H9 (cell line): ENCODE measurements at regions not wholly inside any gene's neighbourhood (a gene's known extent, or its start where the extent isn't known, plus 50 kb on each side); places are given as distances from the start of the nearest gene placed in this dataset.

Experiments
- DNase-seq: peaks from one replicate; pipeline ENCODE4 v3.0.0-alpha.2; 2017
- H2AFZ ChIP-seq: one replicate; pipeline ENCODE4 v1.6.1; 2013; ENCODE audit warnings: mild to moderate bottlenecking, low read length, control low read depth, moderate library complexity
- H2AK5ac ChIP-seq: 2 replicates; pipeline ENCODE4 v1.6.1; 2013; ENCODE audit warnings: low read length, control low read depth, mixed read lengths; ENCODE audit not compliant: insufficient read length
- H2BK120ac ChIP-seq: one replicate; pipeline ENCODE4 v1.6.1; 2013; ENCODE audit warnings: low read depth, mild to moderate bottlenecking, low read length, control low read depth, inconsistent platforms; ENCODE audit not compliant: poor library complexity, severe bottlenecking
- H2BK12ac ChIP-seq: 2 replicates; pipeline ENCODE4 v1.6.1; 2013; ENCODE audit warnings: low read length, control low read depth, mixed read lengths, low read depth; ENCODE audit not compliant: insufficient read length
- H2BK15ac ChIP-seq: 2 replicates; pipeline ENCODE4 v1.6.1; 2013; ENCODE audit warnings: low read depth, low read length, control low read depth
- H2BK20ac ChIP-seq: one replicate; pipeline ENCODE4 v1.6.1; 2013; ENCODE audit warnings: low read depth, mild to moderate bottlenecking, low read length, control low read depth, inconsistent platforms; ENCODE audit not compliant: poor library complexity, severe bottlenecking
- H2BK5ac ChIP-seq: 2 replicates; pipeline ENCODE4 v1.6.1; 2013; ENCODE audit warnings: low read length, control low read depth, mixed read lengths; ENCODE audit not compliant: insufficient read length
- H3K14ac ChIP-seq: 2 replicates; pipeline ENCODE4 v1.6.1; 2013; ENCODE audit warnings: low read length, control low read depth; ENCODE audit not compliant: insufficient read depth
- H3K18ac ChIP-seq: 2 replicates; pipeline ENCODE4 v1.6.1; 2013; ENCODE audit warnings: low read depth, mild to moderate bottlenecking, mixed read lengths, low read length, control low read depth; ENCODE audit not compliant: insufficient read length
- H3K23ac ChIP-seq: 2 replicates; pipeline ENCODE4 v1.6.1; 2013; ENCODE audit warnings: low read length, control low read depth, mixed read lengths, low read depth; ENCODE audit not compliant: insufficient read length
- H3K23me2 ChIP-seq: 2 replicates; pipeline ENCODE4 v1.6.1; 2013; ENCODE audit warnings: low read depth, mild to moderate bottlenecking, mixed read lengths, low read length, control low read depth; ENCODE audit not compliant: insufficient read length, poor library complexity, severe bottlenecking
- H3K27ac ChIP-seq: 2 replicates; pipeline ENCODE4 v1.5.1; 2013; ENCODE audit warnings: low read length, control low read depth, mixed read lengths, low read depth; ENCODE audit not compliant: insufficient read length
- H3K27me3 ChIP-seq: 2 replicates; pipeline ENCODE4 v1.6.1; 2013; ENCODE audit warnings: low read length, control low read depth, inconsistent platforms; ENCODE audit not compliant: insufficient read depth
- H3K4ac ChIP-seq: 2 replicates; pipeline ENCODE4 v1.6.1; 2013; ENCODE audit warnings: low read depth, mild to moderate bottlenecking, control low read depth, inconsistent platforms, low read length, moderate library complexity
- H3K4me1 ChIP-seq: 2 replicates; pipeline ENCODE4 v1.6.1; 2013; ENCODE audit warnings: low read length, control low read depth, inconsistent platforms; ENCODE audit not compliant: insufficient read depth
- H3K4me2 ChIP-seq: 2 replicates; pipeline ENCODE4 v1.6.1; 2013; ENCODE audit warnings: low read length, control low read depth, mixed read lengths; ENCODE audit not compliant: insufficient read length, insufficient read depth
- H3K56ac ChIP-seq: 2 replicates; pipeline ENCODE4 v1.6.1; 2013; ENCODE audit warnings: low read depth, mild to moderate bottlenecking, mixed read lengths, low read length, control low read depth; ENCODE audit not compliant: insufficient read length
- H3K79me1 ChIP-seq: 2 replicates; pipeline ENCODE4 v1.6.1; 2013; ENCODE audit warnings: low read depth, mild to moderate bottlenecking, moderate library complexity, low read length, control low read depth, inconsistent platforms; ENCODE audit not compliant: insufficient read depth, poor library complexity, severe bottlenecking
- H3K79me2 ChIP-seq: 2 replicates; pipeline ENCODE4 v1.6.1; 2013; ENCODE audit warnings: low read length, control low read depth, inconsistent platforms; ENCODE audit not compliant: insufficient read depth
- H3K9ac ChIP-seq: 2 replicates; pipeline ENCODE4 v1.6.1; 2013; ENCODE audit warnings: low read length, control low read depth, mixed read lengths; ENCODE audit not compliant: insufficient read length; ENCODE audit errors: extremely low read depth
- H3K9me3 ChIP-seq: one replicate; pipeline ENCODE4 v1.6.1; 2013; ENCODE audit warnings: low read depth, low read length, inconsistent platforms; ENCODE audit not compliant: control insufficient read depth
- H3T11ph ChIP-seq: one replicate; pipeline ENCODE4 v1.6.1; 2013; ENCODE audit warnings: mild to moderate bottlenecking, low read length, control low read depth, inconsistent platforms
- H4K20me1 ChIP-seq: one replicate; pipeline ENCODE4 v1.6.1; 2013; ENCODE audit not compliant: control insufficient read depth, insufficient read length, insufficient read depth
- H4K5ac ChIP-seq: 2 replicates; pipeline ENCODE4 v1.6.1; 2013; ENCODE audit warnings: low read depth, mild to moderate bottlenecking, mixed read lengths, low read length, control low read depth; ENCODE audit not compliant: insufficient read length
- H4K8ac ChIP-seq: replicated peaks from 2 replicates; pipeline ENCODE4 v1.6.1; 2013; ENCODE audit warnings: low read length, control low read depth, mixed read lengths, low read depth; ENCODE audit not compliant: insufficient read length
- H4K91ac ChIP-seq: 2 replicates; pipeline ENCODE4 v1.6.1; 2013; ENCODE audit warnings: low read depth, mild to moderate bottlenecking, moderate library complexity, mixed read lengths, low read length, control low read depth; ENCODE audit not compliant: insufficient read length
- H3K27ac Mint-ChIP-seq, 3 experiments: 2 replicates in 2 of 3; 3 replicates in 1 of 3; pipeline ENCODE4 v1.8.0; 2020 to 2021; ENCODE audit warnings: mixed read lengths in 3 of 3, mild to moderate bottlenecking in 1 of 3, moderate library complexity in 1 of 3
- H3K27me3 Mint-ChIP-seq: 2 replicates; pipeline ENCODE4 v1.8.0; 2021; ENCODE audit warnings: low read depth, mild to moderate bottlenecking, moderate library complexity, mixed read lengths
- H3K36me3 Mint-ChIP-seq, 3 experiments: 2 replicates in 2 of 3; 3 replicates in 1 of 3; pipeline ENCODE4 v1.8.0; 2020 to 2021; ENCODE audit warnings: low read depth in 3 of 3, mixed read lengths in 3 of 3; ENCODE audit not compliant: insufficient read depth in 1 of 3
- H3K4me1 Mint-ChIP-seq, 2 experiments: 2 replicates each; pipeline ENCODE4 v1.8.0; 2020; ENCODE audit warnings: mixed read lengths in 2 of 2
- H3K4me3 Mint-ChIP-seq, 2 experiments: 2 replicates in 1 of 2; 3 replicates in 1 of 2; pipeline ENCODE4 v1.8.0; 2020 to 2021; ENCODE audit warnings: mild to moderate bottlenecking in 2 of 2, mixed read lengths in 2 of 2, moderate library complexity in 1 of 2
- H3K9me3 Mint-ChIP-seq, 2 experiments: 2 replicates in 1 of 2; 3 replicates in 1 of 2; pipeline ENCODE4 v1.8.0; 2020; ENCODE audit warnings: mild to moderate bottlenecking in 2 of 2, mixed read lengths in 2 of 2, moderate library complexity in 1 of 2
- CTCF ChIP-seq: fragments of 200-600 bp; sonication (generic); conservative IDR thresholded peaks from 3 replicates; pipeline ENCODE4 v1.8.0; 2021; ENCODE audit warnings: antibody characterized with exemption, mild to moderate bottlenecking
- WGBS: extraction: QIAGEN DNeasy Blood & Tissue Kit; methylation state at CpG from one replicate; pipeline ENCODE4 v1.1.7; 2013; ENCODE audit warnings: missing lambda C conversion rate, low lambda C conversion rate, mixed read lengths; ENCODE audit not compliant: insufficient read length; ENCODE audit errors: extremely low coverage; 5-methylcytosine and 5-hydroxymethylcytosine counted together

GRCh38 chr2:153349603-153350002, 129.0 kb downstream of the RPRM start:
- no peak overlapping the region for H2BK20ac ChIP-seq
- H4K5ac ChIP-seq: no peak overlapping the region
- H3K27ac ChIP-seq: no peak overlapping the region
- no peak for TF ChIP-seq CTCF
- H3K14ac ChIP-seq: no peak overlapping the region
- no peak for DNase-seq
- no peaks in the 10 kb centered on the region for H3K79me1 ChIP-seq
- H3K4me1 ChIP-seq: no peaks in the 10 kb centered on the region
- no peaks in the 10 kb centered on the region for H3K23me2 ChIP-seq
- H2BK120ac ChIP-seq: no peak overlapping the region
- H3K9me3 ChIP-seq: no peaks in the 10 kb centered on the region
- H2BK12ac ChIP-seq: no peak overlapping the region
- no peak overlapping the region for H2AK5ac ChIP-seq
- no peak overlapping the region for H3K4me2 ChIP-seq
- H4K8ac ChIP-seq: no peak overlapping the region
- H3K27ac Mint-ChIP-seq: peak overlapping the region in 1 of 3 experiments; percentile 38; a peak in 1 of 7 replicates
- no CpG with 5 or more reads among the region's 4 CpGs for WGBS
- no peaks in the 10 kb centered on the region for H4K20me1 ChIP-seq
- H3K4me1 Mint-ChIP-seq: peaks cover 18% of the 10 kb centered on the region in 2 experiments
- H3K4ac ChIP-seq: no peak overlapping the region
- H3K79me2 ChIP-seq: no peaks in the 10 kb centered on the region
- peaks cover 1 to 4% (median 3%) of the 10 kb centered on the region in 3 experiments; a peak in 4 of 7 replicates for H3K36me3 Mint-ChIP-seq
- no peak overlapping the region for H3K56ac ChIP-seq
- no peak overlapping the region for H2BK5ac ChIP-seq
- H3K23ac ChIP-seq: no peak overlapping the region
- H3T11ph ChIP-seq: no peak overlapping the region
- no peak overlapping the region for H4K91ac ChIP-seq
- no peak overlapping the region for H2BK15ac ChIP-seq
- no peak overlapping the region for H2AFZ ChIP-seq
- no peaks in the 10 kb centered on the region for H3K27me3 ChIP-seq
- no peak overlapping the region for H3K4me3 Mint-ChIP-seq
- H3K9ac ChIP-seq: no peak overlapping the region
- H3K18ac ChIP-seq: no peak overlapping the region
- H3K9me3 Mint-ChIP-seq: peaks cover 6 to 7% of the 10 kb centered on the region in 2 experiments
- no peaks in the 10 kb centered on the region; the same call in 1 of the 2 replicates for H3K27me3 Mint-ChIP-seq
